NOMO-1 treated with dmso at 0.1 percent for 144 hours (cell line): ENCODE measurements at regions not wholly inside any gene's neighbourhood (a gene's known extent, or its start where the extent isn't known, plus 50 kb on each side); places are given as distances from the start of the nearest gene placed in this dataset.

Source experiments
- DNase-seq: peaks from one replicate; lab custom pipeline; 2025; ENCODE audit not compliant: unreplicated experiment; lab: John Stamatoyannopoulos, UW

DNA sequence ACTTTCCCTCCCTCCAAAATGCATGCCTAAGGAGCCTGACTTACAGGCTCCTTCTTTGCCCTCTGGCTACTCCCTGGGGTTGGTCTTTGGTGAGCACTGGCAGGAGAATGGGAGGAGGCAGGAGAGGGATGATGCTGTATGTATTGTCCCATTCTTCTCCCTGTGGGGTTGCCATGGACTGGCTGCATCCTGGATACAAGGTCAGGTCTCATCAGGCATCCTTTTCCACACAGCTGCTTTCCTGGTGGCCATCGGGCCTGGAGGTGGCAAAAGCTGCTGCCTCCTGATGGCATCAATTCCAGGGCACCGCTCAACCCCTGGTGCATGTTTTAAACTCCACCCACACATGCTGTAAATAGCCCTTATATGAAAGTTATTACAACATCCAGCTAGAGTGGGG, 257.2 kb downstream of the ETS1 start:
- no peak for DNase-seq

DNA sequence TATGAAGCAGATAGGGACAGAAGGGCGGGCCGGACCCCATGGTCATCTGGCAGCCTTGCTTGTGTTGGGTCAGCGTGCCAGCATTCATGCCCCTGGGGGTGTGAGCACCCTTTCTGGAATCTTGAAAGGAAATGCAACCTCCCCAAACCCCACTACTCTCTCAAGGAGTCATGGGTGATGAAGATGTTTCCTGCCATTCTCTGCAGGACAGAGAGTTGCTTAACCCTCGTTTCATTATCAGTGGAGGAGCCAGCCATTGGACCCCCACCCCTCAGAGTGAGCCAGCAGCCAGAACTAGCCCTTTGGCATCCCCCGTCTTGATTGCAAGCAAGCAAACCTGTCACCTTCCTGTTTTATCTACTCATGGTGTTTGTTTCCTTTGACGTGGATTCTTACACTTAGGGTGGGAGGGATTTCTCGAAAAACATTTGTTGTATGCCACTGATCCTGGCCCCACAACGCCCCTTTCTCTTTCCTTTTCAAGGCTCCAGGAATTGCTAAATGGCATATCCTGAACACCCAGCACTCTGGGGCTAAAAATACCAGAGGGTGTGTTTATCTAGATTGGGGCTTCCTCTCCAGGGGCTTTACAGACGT, 258.3 kb downstream of the ETS1 start:
- no peak for DNase-seq

DNA sequence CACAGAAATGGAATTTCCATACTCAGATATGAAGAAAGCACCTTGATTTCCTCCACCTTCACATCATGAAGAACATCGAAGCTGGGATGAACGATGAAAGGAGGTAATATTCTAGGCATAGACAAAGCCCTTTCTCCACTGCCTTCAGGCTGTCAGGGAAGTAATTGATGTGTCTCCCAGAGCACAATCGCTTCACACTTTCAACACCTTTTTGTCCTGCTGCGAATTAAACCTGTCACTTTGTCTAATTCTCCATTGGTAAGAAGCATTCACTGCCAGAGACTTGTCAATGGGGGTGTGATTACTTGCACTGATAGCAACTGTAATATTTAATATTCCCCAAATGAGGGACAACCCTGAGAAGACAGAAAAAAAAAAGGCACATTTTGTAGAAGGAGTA, 260.1 kb downstream of the ETS1 start:
- DNase-seq: no peak

DNA sequence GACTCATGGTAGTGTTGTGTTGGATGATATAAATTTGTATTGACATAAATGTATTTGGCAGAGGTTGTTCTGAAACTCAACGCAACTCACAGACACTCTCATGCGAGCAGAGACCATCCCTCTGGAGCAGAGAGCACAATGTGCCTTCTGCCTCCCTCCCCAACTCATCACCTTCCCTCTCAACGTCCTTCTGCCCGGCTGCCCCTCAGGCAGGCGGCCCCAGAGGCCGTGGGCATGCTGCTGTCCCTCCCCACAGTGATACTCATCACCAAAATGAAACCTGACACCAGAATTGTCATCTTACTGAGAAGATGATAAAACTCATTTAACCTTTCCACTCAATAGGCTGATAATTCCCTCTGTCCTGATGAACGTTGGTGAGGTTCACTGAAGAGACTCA, 260.6 kb downstream of the ETS1 start:
- no peak for DNase-seq

DNA sequence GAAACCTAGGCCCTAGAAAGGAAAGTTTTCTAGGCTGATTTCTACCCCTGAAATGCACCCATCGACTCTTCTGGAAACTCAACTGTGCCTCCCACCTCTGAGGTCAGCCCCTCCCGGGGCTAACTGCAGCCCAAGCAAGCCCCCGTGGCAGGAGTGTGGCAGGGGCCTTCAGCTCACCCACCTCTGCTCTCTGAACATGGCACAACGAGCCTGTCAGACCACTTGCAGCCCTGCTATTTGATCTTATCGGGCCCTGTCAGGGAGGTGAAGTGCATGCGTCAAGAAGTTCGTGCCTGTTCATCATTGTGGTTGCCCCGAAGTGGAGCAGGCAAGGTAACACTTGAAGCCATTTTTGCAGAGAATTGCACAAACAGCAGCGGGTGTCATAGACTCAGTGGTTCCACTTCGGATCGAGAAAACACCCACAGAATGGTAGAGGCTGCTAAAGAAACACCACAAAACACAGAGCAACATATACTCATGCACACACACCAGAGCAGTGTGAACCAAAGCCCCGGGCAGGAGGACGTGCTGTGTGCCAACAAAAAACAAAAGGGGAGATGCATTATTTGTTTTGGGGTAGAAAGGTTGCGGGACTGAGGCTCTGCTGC, 262.7 kb downstream of the ETS1 start:
- DNase-seq: no peak

DNA sequence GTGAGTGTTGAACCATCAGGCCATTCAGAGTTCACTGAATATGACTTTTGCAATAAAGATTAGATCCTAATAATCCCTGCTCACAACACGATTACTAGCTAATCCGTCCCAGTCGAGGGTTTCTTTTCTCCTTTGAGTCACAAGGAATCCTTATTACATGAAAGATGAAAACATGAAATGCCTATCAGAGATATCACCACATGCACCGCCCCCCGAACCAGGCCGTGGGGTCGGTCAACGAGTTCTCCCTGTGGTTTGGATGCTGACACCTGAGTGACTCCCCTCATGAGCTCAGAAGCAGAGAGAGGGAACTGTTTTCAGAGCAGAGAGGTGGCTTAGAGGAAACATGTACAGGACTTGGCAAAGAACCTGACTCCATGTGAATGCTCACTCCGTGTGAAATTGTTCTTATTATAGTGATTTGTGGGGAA, 263.3 kb downstream of the ETS1 start:
- DNase-seq: no peak

DNA sequence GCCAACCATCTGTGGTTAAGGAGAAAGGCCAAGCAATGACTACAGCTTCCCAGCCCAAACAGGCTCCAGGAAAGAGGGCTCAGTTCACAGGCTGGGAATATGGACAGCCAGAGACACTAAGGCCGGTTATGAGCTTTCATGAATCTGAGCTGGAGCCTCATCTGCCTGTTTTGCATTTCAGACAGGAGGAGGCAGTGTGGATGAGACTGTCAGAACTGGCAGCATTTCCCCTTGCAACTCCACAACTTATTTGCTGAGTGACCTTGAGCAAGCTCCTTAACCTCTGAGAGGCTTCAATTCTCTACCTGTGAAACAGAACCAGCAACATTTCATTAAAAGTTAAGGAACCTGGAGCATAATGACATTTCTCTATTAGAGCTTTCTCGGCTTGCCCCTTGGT, 264.0 kb downstream of the ETS1 start:
- no peak for DNase-seq

DNA sequence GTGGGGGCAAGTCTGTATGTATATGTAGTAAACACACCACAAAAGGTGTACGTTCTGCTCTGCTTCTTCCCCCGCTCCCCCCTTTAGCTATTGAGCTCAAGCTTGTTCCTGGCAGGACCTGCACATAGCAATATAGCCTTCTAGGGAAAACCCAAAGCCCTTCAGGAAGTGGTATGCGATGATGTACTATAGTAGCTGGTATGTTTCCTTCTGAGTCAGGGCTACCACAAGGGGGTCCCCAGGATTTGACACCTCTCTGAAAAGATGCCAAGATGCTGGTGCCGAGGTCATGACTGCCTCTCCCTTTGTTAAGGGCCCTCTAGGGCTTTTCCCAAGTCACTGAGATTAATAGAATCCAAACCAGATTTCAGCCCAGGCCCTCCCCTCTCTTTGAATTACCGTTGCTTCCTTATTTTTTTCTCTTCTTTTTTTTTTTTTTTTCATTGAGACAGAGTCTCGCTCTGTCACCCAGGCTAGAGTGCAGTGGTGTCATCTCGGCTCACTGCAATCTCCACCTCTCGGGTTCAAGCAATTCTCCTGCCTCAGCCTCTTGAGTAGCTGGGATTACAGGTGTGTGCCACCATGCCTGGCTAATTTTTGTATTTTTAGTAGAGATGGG, 268.4 kb downstream of the ETS1 start:
- DNase-seq: no peak

DNA sequence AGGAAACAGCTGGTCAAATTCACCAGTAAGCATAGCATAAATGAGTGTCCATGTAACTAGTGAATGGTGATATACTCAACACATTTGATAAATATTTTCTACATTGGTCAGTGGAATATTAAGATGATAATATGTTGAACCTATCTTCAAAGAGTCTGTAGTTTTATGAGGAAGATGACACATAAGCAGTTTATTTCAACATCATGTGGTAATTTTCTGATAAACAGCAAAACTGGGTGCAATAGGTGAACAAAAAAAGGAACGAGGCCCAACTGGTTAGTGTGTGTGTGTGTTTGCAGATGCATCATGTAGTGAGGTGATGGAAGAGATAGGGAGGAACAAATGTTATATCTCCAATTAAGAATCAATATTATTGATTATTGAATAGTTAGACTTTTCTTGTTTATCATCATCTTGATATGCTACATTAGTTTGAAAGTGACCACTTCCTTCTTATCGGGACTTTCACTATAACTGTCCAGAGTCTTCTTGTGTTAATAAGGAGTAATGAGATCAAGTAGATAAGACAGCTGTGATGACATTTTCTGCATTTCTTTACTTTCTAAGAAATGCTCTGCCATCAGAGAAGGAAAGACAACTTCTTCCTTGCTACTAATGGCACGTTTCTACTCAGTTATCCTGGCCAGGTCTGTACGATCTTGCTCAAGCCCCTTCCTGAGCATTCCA, 270.7 kb downstream of the ETS1 start:
- no peak for DNase-seq

DNA sequence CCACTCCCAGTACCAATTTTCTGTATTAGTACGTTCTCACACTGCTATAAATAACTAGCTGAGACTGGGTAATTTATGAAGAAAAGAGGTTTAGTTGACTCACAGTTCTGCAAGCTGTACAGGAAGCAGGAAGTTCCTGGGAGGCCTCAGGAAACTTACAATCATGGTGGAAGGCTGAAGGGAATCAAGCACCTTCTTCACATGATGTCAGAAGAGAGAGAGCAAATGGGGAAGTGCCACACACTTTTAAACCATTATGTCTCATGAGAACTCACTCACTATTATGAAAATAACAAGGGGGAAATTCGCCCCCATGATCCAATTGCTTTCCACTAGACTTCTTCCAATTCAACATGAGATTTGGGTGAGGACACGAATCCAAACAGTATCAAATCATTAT, 271.4 kb downstream of the ETS1 start:
- DNase-seq: no peak

DNA sequence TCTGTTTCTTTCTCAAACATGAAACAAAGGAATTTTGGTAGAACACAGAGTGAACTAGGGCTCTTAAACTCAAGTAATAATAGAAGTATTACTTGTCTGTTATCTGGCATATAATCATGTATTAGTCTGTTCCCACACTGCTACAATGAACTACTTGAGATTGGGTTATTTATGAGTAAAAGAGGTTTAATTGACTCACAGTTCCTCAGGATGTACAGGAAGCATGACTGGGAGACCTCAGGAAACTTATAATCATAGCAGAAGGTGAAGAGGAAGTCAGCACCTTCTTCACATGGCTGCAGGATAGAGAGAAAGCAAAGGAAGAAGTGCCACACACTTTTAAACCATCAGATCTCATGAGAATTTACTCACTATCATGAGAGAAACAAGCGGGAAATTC, 273.4 kb downstream of the ETS1 start:
- DNase-seq: no peak

DNA sequence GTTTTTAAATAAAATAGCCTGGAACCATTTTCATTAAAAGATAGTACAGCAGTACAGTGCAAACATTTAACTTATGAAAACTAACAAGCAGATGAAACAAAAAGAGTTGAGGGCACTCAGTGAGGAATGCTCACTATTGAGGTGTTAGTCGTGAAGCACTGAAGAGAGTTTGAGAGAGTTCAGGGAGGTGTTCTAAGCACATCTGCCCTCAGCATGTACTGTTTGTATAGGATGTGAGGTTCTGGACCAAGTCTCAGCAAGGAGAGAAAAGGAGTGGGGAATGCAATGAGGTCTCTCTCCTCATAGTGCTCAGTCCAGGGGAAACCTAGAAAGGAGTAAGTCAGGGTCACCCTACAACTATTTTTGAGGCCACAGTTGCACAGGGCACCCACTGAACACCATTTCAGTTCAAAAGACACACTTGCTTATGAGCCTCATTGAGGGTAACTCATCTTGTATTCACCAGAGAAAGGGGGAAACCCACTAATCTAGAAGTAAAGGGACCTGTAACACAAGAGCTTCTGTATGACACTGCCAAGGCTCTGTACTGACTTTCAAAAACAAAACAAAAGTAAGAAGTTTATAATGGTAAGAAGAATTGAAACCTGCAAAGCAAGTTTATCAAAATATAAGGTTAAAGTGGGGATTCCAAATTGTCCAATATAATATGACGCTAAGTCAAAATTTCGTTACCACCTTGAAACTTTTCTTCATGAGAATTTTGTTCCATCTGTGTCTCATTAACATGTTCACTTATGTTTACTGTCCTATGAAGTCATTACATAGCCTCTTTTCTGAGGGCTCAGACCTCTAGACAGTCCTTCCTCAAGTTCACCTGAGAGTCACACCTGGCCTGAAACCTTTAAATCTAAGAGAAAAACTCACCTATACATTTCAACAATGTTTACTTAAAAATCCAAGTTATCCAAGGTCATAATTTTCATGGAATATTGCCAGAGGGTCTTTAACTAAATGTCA, 275.3 kb downstream of the ETS1 start:
- DNase-seq: no peak

DNA sequence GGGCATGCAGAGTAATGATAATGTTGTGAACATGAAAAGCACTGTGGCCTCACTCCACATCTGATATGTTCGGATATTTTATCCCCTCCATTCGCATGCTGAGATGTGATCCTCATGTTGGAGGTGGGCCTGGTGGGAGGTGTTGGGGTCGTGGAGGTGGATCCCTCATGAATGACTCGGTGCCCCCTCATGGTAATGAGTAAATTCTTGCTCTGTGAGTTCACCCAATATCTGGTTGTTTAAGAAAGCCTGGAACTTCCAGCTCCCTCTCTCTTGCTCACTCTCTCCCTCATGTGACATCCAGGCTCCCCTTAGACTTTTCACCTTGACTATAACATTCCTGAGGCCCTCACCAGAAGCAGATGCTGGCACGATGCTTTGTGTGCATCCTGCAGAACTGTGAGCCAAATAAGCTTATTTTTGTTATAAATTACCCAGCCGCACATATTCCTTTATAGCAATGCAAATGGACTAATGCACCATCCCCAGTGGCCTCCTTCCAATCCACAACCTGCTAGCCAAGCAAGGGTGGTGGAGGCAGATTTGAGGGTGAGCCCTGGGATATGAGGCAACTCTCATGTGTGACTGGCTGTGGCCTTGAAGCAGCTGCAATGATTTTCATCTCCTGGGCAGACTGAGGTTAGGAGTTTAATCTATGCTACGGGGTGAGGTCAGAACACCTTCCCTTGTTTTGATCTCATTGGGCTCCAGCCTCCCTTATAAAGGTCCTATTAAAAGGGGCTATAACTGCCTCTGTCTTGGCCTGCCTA, 276.5 kb downstream of the ETS1 start:
- DNase-seq: no peak

DNA sequence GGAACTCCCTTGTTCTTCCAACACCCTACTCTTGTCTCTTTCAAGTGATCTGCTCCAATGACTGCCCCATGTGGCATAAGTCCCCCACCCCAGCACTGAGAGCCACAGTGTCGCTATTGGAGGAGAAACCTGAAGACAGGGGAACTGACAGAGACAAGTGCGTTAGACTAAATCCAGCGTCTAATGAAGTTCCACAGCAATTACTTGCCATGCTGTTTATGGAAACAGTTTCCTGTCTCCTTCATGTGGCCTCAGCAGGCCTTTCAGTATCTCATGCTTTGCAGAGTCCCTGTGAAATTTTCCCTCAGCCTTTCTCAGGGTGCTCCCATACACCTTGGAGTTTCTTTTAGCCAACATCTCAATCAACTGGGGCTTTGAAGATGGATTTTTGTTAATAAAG, 277.4 kb downstream of the ETS1 start:
- DNase-seq: no peak

DNA sequence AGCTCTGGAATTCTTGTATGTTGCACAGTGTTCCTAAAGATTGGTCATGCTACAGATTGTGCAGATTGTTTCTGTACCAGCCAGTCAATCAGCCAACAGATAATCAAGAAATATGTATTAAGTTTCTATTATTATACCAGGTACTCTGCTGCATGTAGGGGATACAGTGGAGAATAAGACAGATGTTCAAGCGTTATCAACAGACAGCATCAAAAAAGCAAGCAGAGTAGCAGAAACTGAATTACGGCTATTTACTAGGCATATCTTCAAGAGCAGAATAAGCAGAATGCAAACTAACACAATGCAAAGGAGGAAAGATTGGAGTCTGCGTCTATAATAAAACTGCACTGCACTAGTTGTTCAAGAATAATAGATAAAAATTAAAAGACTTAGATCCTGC, 278.6 kb downstream of the ETS1 start:
- no peak for DNase-seq

DNA sequence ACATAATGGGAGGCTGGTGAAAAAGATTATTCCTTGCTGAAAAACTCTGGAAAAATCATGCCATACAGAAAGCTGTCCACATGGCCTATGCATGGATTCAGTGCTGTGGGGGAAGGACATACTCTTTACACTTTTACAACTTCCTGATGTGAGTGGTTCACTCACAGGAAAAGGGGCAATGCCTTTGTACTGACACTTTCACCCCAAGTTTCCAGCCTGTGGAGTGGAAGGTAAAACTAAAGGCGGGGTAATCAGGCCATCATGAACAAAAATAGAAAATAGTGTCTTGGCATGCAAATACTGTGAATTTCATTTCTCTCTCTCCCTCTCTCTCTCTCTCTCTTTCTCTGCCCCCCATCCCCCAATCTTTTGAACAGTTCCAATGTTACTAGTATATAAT, 281.8 kb downstream of the ETS1 start:
- no peak for DNase-seq

DNA sequence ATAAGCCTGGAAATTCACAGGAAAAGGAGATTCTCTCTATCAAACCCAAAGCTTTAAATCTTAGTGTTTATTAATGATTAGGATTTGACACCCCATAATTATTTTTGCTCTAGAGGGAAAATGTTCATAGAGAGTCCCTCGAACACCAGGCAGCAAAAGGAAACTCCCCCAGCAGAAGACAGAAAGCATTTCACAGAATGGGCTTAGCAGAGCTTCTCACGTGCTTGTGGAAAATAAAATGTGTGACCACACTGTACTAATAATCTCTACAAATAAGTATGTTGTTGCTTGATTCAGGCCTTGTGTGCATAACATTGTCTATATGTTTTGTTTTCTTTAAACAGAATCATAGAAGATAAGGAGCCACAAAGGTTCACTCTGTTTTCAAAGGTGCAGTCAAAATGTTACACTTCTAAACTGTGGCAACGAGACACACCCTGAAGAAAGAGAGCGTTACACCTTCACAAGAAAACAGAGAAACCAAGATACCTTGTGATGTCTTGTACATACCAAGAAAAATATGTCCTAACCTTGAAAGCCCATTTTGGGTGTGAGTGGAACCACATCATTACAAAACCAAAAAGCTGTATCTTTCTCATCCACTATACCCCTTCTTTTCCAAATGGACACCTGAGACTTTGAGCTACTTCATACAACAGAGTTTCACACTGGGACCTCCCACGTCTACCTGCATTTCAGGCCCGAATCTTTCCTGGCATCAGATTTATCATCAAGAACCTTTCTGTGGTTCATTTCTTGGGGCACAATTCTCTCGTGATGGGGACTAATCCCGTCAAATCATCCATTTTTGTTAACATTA, 282.5 kb downstream of the ETS1 start:
- no peak for DNase-seq

DNA sequence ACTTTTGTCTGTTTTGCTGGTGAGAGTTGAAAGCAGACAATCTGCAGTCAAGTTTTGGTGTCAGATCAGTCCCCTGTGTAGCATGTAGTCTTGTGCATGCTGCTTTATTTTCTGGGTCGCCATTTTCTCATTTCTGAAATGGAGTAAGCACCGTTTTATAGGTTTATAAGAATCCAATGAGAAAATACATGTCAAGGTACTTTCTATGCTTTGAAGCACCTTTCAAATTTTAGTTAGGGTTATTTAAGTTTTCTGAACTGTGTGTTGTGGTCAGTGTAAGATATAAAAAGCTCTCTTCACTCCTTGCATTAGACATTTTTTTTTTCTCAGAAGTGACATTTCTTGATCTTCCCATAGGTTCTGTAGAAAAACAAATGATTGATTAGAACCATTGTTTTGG, 283.2 kb downstream of the ETS1 start:
- no peak for DNase-seq

DNA sequence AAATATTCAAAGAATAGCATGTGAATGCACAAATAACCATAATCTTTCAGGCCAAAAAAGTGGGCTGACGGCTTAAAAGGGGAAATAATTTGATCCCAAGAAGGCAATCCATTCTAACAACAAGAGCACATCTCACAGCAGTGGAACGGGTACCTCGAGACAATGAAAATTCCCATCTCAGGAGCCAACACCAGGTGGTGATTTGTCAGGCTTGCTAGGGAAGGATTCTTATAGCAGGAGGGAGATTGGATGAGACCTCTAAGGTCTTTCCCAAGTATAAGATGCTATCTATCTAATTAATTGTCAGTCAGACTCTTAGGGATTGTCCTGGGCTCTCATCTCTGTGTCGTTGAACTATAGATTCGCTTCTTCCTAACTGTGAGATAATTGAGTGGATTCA, 284.0 kb downstream of the ETS1 start:
- DNase-seq: no peak
